GM12892 (cell line): ENCODE measurements at regions not wholly inside any gene's neighbourhood (a gene's known extent, or its start where the extent isn't known, plus 50 kb on each side); places are given as distances from the start of the nearest gene placed in this dataset.

Experiments used
- POLR2A ChIP-seq: IDR thresholded peaks from 2 replicates; pipeline ENCODE4 v1.6.1; 2011; ENCODE audit warnings: low read depth, low read length, control low read depth
- POLR2AphosphoS5 ChIP-seq: IDR thresholded peaks from 2 replicates; pipeline ENCODE4 v1.6.1; 2011; ENCODE audit warnings: low read depth, low read length, control low read depth
- TAF1 ChIP-seq: IDR thresholded peaks from 2 replicates; pipeline ENCODE4 v1.6.1; 2011; ENCODE audit warnings: low read depth, mild to moderate bottlenecking, control low read depth, low read length, borderline replicate concordance

GRCh38 chr2:43055086-43055912 is 171.1 kb downstream of the ZFP36L2 start:
- no peak for TF ChIP-seq POLR2A
- TF ChIP-seq POLR2AphosphoS5: no peak
- no peak for TF ChIP-seq TAF1
